ENCODE measurements at regions not wholly inside any gene's neighbourhood (a gene's known extent, or its start where the extent isn't known, plus 50 kb on each side); places are given as distances from the start of the nearest gene placed in this dataset.
"Not testable (repeated sequence)": the region's sequence is repeated elsewhere in the genome, so short reads cannot be mapped to it uniquely, and the experiment has no call there.

GRCh38 chr3:194955546-194955945, 269.9 kb downstream of the FAM43A start:
- intact Hi-C loops (cut with micrococcal nuclease) = no loop called here
- Mint-ChIP-seq H3K36me3 (ENCODE audit: low read depth) (no peaks in the 10 kb centered on the region), H3K27ac (no peak overlapping the region), H3K27me3 (ENCODE audit: insufficient read depth) (no peaks in the 10 kb centered on the region), H3K4me3 (no peak overlapping the region), H3K9me3 (no peaks in the 10 kb centered on the region), H3K4me1 (ENCODE audit: low read depth) (no peaks in the 10 kb centered on the region)
- no peak for DNase-seq (ENCODE audit: low spot score)

- no peak overlapping the region for H3K27ac Mint-ChIP-seq
- H3K9me3 Mint-ChIP-seq = no peaks in the 10 kb centered on the region
- H3K27me3 Mint-ChIP-seq (ENCODE audit: insufficient read depth) = no peaks in the 10 kb centered on the region
- no peaks in the 10 kb centered on the region for H3K36me3 Mint-ChIP-seq (ENCODE audit: low read depth)
- no peak for DNase-seq (ENCODE audit: low spot score)
- H3K4me3 Mint-ChIP-seq = no peak overlapping the region
- no peaks in the 10 kb centered on the region for H3K4me1 Mint-ChIP-seq (ENCODE audit: low read depth)
- intact Hi-C loops (cut with micrococcal nuclease) = no loop called here
These were observed 270.5 kb downstream of the FAM43A start for GRCh38 chr3:194955979-194956696.

GRCh38 chr3:194956697-194957396, 271.2 kb downstream of the FAM43A start:
- Mint-ChIP-seq H3K9me3 (no peaks in the 10 kb centered on the region), H3K4me3 (no peak overlapping the region), H3K27ac (no peak overlapping the region), H3K4me1 (ENCODE audit: low read depth) (no peaks in the 10 kb centered on the region), H3K36me3 (ENCODE audit: low read depth) (no peaks in the 10 kb centered on the region), H3K27me3 (ENCODE audit: insufficient read depth) (no peaks in the 10 kb centered on the region)
- intact Hi-C loops (cut with micrococcal nuclease) = no loop called here
- DNase-seq (ENCODE audit: low spot score) = no peak

- intact Hi-C loops (cut with micrococcal nuclease) = no loop called here
- no peaks in the 10 kb centered on the region for H3K27me3 Mint-ChIP-seq (ENCODE audit: insufficient read depth)
- no peaks in the 10 kb centered on the region for H3K4me1 Mint-ChIP-seq (ENCODE audit: low read depth)
- no peaks in the 10 kb centered on the region for H3K36me3 Mint-ChIP-seq (ENCODE audit: low read depth)
- no peak for DNase-seq (ENCODE audit: low spot score)
- H3K27ac Mint-ChIP-seq = no peak overlapping the region
- no peaks in the 10 kb centered on the region for H3K9me3 Mint-ChIP-seq
- H3K4me3 Mint-ChIP-seq = no peak overlapping the region
These were observed 272.1 kb downstream of the FAM43A start for GRCh38 chr3:194957743-194958240.

GRCh38 chr3:194959217-194959616, 273.5 kb downstream of the FAM43A start:
- Mint-ChIP-seq H3K9me3 (no peaks in the 10 kb centered on the region), H3K27ac (no peak overlapping the region), H3K4me3 (no peak overlapping the region), H3K36me3 (ENCODE audit: low read depth) (no peaks in the 10 kb centered on the region), H3K27me3 (ENCODE audit: insufficient read depth) (no peaks in the 10 kb centered on the region), H3K4me1 (ENCODE audit: low read depth) (no peaks in the 10 kb centered on the region)
- no peak for DNase-seq (ENCODE audit: low spot score)
- intact Hi-C loops (cut with micrococcal nuclease) = no loop called here

GRCh38 chr3:194959666-194960065, 274.0 kb downstream of the FAM43A start:
- intact Hi-C loops (cut with micrococcal nuclease); DNase-seq (ENCODE audit: low spot score): not testable (repeated sequence)

GRCh38 chr3:194960446-194961032, 274.9 kb downstream of the FAM43A start:
- H3K4me3 Mint-ChIP-seq = no peak overlapping the region
- intact Hi-C loops (cut with micrococcal nuclease) = no loop called here
- H3K27me3 Mint-ChIP-seq (ENCODE audit: insufficient read depth) = no peaks in the 10 kb centered on the region
- H3K36me3 Mint-ChIP-seq (ENCODE audit: low read depth) = no peaks in the 10 kb centered on the region
- no peak for DNase-seq (ENCODE audit: low spot score)
- no peak overlapping the region for H3K27ac Mint-ChIP-seq
- H3K9me3 Mint-ChIP-seq = no peaks in the 10 kb centered on the region
- no peaks in the 10 kb centered on the region for H3K4me1 Mint-ChIP-seq (ENCODE audit: low read depth)

More at GRCh38 chr3:194959666-194960065, 274.0 kb downstream of the FAM43A start:
- H3K36me3 Mint-ChIP-seq (ENCODE audit: low read depth); H3K9me3 Mint-ChIP-seq; H3K27me3 Mint-ChIP-seq (ENCODE audit: insufficient read depth); H3K4me3 Mint-ChIP-seq; H3K4me1 Mint-ChIP-seq (ENCODE audit: low read depth); H3K27ac Mint-ChIP-seq: not testable (repeated sequence)

- Mint-ChIP-seq H3K4me1 (ENCODE audit: low read depth) (no peaks in the 10 kb centered on the region), H3K27ac (no peak overlapping the region), H3K36me3 (ENCODE audit: low read depth) (no peaks in the 10 kb centered on the region), H3K27me3 (ENCODE audit: insufficient read depth) (no peaks in the 10 kb centered on the region), H3K4me3 (no peak overlapping the region), H3K9me3 (no peaks in the 10 kb centered on the region)
- intact Hi-C loops (cut with micrococcal nuclease) = no loop called here
- DNase-seq (ENCODE audit: low spot score) = no peak
These were observed 275.5 kb downstream of the FAM43A start for GRCh38 chr3:194961149-194961548.

- no peaks in the 10 kb centered on the region for H3K27me3 Mint-ChIP-seq (ENCODE audit: insufficient read depth)
- no peaks in the 10 kb centered on the region for H3K36me3 Mint-ChIP-seq (ENCODE audit: low read depth)
- no peaks in the 10 kb centered on the region for H3K4me1 Mint-ChIP-seq (ENCODE audit: low read depth)
- no peak overlapping the region for H3K4me3 Mint-ChIP-seq
- no peaks in the 10 kb centered on the region for H3K9me3 Mint-ChIP-seq
- intact Hi-C loops (cut with micrococcal nuclease) = no loop called here
- H3K27ac Mint-ChIP-seq = no peak overlapping the region
- DNase-seq (ENCODE audit: low spot score) = no peak
These were observed 275.9 kb downstream of the FAM43A start for GRCh38 chr3:194961571-194961970.

- intact Hi-C loops (cut with micrococcal nuclease) = no loop called here
- H3K27ac Mint-ChIP-seq = no peak overlapping the region
- no peaks in the 10 kb centered on the region for H3K9me3 Mint-ChIP-seq
- H3K4me1 Mint-ChIP-seq (ENCODE audit: low read depth) = no peaks in the 10 kb centered on the region
- no peaks in the 10 kb centered on the region for H3K27me3 Mint-ChIP-seq (ENCODE audit: insufficient read depth)
- no peak for DNase-seq (ENCODE audit: low spot score)
- H3K36me3 Mint-ChIP-seq (ENCODE audit: low read depth) = no peaks in the 10 kb centered on the region
- H3K4me3 Mint-ChIP-seq = no peak overlapping the region
These were observed 276.4 kb downstream of the FAM43A start for GRCh38 chr3:194962056-194962455.

- intact Hi-C loops (cut with micrococcal nuclease) = no loop called here
- H3K4me3 Mint-ChIP-seq = no peak overlapping the region
- no peak for DNase-seq (ENCODE audit: low spot score)
- no peaks in the 10 kb centered on the region for H3K9me3 Mint-ChIP-seq
- H3K27ac Mint-ChIP-seq = no peak overlapping the region
- H3K36me3 Mint-ChIP-seq (ENCODE audit: low read depth) = no peaks in the 10 kb centered on the region
- H3K27me3 Mint-ChIP-seq (ENCODE audit: insufficient read depth) = peaks cover 12% of the 10 kb centered on the region
- no peaks in the 10 kb centered on the region for H3K4me1 Mint-ChIP-seq (ENCODE audit: low read depth)
These were observed 279.1 kb downstream of the FAM43A start for GRCh38 chr3:194964809-194965208.

- H3K27me3 Mint-ChIP-seq (ENCODE audit: insufficient read depth) = peaks cover 13% of the 10 kb centered on the region
- no peaks in the 10 kb centered on the region for H3K4me1 Mint-ChIP-seq (ENCODE audit: low read depth)
- DNase-seq (ENCODE audit: low spot score) = no peak
- H3K27ac Mint-ChIP-seq = no peak overlapping the region
- no peak overlapping the region for H3K4me3 Mint-ChIP-seq
- intact Hi-C loops (cut with micrococcal nuclease) = no loop called here
- no peaks in the 10 kb centered on the region for H3K9me3 Mint-ChIP-seq
- H3K36me3 Mint-ChIP-seq (ENCODE audit: low read depth) = no peaks in the 10 kb centered on the region
These were observed 281.8 kb downstream of the FAM43A start for GRCh38 chr3:194967151-194968117.
